ENCODE measurements at regions not wholly inside any gene's neighbourhood (a gene's known extent, or its start where the extent isn't known, plus 50 kb on each side); places are given as distances from the start of the nearest gene placed in this dataset.

DNA sequence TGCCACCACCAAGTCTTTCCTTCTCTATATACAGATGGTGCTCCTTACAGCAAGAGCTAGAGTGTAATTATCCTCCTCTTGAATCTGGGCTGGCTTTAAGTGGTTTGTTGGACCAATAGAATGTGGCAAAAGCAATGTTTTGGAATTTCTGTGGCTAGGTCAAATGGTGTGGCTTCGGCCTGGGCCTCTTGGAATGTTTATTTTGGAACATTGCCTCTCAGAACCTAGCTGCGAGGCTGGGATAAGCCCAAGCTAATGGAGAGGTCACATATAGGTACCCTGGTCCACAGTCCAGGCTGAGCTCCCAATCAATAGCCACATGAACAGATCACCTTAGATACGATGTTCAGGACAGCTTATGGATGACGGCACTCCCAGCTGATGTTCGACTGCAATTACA, 556.7 kb downstream of the TYW1 start:
- DNase-seq (ENCODE audit: low spot score): no peak

DNA sequence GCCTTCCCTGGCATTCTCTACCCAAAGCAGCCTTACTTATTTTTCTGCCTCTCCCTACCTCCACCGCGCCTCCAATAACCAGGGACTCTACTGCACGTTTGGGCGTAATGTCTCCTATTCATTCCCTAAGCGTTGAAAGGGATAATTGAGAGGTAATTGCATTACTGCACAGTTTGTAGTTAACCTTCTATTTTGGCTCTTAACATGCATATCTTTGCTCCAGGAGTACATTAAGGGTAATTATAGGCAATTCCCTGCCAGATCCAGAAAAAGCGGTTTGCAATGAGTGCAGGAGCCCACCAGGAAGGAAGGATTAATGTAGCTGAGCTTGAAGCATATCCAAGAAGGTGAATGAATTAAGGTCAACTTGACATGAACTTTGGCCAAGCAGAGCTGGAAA, 558.4 kb downstream of the TYW1 start:
- no peak for DNase-seq (ENCODE audit: low spot score)

DNA sequence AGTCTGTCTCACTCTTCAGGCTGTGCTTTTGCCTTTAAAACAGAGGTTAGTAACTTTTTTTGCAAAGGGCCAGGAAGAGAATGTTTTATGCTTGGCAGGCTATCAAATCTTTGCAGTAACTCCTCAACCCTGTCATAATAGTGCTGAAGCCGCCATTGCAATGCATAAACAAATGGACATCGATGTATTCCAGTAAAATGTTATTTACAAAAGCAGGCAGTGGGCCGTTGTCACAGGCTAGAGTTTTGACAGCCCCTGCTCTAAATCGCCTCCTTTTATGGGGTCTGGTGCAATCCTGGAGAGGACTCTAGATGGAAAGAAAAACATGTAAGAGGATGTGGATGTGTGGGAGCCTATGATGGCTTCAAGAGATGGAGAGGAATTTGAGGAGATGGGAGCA, 568.3 kb downstream of the TYW1 start:
- DNase-seq (ENCODE audit: low spot score): no peak

DNA sequence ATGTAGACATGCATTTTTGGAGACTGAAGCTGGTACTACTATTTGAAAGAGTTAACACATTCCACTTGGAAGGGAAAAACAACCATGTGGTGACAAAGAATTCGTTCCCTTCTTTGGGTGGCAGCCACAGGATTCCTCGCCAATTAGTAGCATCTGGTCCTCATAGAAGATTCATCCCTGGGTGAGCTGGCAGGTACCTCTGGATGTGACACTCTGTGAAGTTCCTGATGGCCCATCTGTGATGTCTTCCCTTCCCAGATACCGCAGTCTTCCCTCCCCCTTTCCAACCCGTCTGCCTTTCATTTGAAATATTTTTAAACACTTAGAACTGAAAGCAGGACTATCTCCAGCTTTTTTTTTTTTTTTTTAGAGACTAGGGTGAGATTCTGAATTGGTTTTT, 569.5 kb downstream of the TYW1 start:
- no peak for DNase-seq (ENCODE audit: low spot score)

DNA sequence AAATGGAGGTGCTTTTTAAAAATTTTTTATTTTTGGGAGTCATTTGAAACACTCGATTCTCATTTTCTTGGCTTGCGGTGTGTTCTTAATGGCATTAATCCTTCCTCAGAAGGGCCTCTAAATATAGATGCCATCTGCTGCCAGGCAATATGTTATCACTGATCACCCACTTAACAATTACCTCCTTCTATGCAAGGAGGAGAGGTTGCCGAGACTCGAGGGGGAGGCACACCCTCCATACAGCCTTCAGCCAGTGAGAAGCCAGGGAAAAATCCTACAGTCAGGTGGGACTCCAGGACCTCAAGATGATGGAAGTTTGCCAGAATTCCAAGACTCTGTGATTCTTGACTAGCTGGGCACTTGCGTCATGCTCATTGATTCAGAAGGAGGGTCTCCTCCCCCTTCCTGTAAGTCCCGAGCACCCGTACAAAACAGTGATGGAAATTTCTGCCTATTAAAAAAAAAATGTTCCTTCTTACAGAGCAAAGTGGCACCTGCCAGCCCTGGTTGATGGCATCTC, 574.5 kb downstream of the TYW1 start:
- DNase-seq (ENCODE audit: low spot score): no peak

DNA sequence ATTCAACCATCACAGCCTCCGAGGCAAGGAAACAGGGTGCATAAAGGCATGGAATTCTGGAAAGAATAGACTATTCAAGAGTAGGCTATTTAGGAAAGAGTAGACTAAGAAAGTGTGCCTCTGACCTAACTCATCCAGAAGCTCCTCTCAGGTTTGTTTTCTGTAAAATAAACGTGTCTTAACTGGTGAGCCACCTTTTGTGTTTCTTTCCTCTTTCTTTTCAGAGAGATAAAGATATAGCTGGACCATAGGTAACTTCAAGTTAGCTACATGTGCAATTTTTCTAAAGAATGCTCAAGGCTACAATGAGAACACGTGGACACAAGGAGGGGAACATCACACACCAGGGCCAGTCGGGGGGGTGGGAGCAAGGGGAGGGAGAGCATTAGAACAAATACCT, 577.0 kb downstream of the TYW1 start:
- DNase-seq (ENCODE audit: low spot score): no peak

DNA sequence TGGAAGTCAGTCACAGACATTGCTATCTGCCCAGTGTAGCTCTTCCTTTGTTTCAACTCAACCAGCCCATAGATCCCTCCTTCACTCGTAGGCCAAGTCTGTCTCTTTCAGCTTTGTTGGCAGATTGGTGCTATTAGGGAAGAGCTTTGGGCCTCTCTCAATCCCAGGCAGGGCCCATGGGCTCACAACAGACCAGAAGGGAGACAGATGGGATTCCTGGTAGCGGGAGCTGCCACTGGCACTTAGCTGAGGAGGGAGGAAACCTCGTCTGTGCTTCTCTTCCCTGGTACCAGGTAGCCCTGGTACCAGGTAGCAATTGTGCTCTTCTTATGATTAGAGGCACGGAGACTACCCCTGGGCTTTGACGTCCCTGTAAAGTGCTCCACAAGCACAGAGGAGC, 592.0 kb downstream of the TYW1 start:
- DNase-seq (ENCODE audit: low spot score): no peak

DNA sequence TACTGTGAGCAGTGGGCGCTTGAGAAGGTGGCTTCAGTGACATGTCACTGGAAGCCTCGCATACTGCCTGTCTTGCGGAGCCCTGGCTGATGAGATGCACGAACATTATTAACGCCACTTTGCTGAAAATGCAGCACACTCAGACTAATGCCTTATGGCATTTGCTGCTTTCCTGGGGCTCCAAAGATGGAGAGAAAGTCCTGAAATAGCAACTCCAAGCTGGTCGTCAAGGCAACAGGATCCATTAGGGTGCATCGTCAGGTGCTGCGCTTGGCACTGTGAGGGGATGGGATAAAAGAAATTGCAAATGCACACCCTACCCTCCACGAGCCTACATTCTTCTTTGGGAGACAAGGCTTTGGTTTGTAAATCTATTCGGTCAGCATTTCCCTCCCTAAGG, 592.5 kb downstream of the TYW1 start:
- no peak for DNase-seq (ENCODE audit: low spot score)

DNA sequence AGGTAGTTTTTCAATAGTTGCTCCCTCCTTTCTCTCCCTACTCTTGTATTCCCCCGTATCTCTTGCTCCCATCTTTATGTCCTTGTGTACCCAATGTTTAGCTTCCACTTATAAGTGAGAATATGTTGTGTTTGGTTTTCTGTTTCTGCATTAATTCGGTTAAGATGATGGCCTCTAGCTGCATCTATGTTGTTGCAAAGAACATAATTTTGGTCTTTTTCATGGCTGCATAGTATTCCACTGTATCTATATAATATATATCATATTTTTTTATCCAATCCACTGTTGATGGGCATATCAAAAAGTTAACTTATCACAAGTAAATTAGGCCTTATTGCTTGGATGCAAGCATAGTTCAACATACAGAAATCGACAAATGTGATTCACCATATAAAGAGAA, 594.0 kb downstream of the TYW1 start:
- DNase-seq (ENCODE audit: low spot score): no peak

DNA sequence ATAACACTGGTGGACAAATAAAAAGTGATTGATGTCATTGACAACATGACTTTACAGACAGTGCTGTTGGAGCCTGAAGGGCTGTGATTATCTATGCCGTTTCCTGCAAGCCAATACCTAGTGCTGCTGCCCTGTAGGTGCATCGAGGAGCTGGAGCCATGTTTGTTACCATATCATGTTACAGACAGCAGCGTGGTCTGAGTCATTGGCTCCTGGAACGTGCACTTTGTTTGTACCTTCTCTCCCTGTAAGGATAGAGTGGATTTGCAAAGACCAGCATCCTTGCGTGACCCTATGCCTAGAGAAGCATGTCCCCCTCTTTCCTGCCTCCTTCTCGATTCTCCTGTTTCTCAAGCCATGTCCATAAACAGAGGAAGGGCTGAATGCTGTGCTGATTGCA, 597.2 kb downstream of the TYW1 start:
- DNase-seq (ENCODE audit: low spot score): no peak

DNA sequence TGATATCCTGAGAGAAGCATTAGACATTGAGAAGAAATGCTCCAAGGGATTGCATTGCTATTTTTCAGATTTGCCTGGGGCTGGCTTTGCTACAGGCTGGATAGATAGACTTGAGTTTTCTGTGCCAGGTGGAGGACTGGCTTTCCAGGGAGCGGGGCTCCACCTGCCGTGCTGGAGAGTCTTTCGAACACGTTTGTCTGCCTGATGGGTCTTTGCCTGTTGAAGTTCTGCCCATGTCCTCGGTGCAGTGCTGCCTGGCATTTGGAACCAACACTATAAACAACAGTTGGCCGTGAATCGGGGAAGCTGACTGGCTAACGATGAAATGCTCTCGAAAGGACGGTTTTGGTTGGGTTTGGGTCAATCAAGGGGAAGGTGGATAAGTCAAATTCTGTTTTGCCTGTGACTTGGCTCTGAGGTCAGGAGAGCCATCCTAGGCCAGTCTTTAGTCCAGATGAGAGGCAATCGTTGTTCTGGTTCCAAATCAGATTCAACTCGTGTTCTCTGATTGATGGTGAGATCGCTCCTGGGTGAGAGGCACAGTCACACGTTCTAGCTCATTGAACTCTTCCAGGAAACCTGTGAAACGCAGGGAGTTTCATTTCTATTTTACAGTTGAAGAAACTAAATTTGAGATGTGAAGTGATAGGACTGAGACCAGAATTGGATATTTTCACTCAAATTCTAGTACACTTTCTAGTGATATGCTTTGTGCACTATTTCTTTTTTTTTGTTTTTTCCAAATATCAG, 599.0 kb downstream of the TYW1 start:
- DNase-seq (ENCODE audit: low spot score): no peak

DNA sequence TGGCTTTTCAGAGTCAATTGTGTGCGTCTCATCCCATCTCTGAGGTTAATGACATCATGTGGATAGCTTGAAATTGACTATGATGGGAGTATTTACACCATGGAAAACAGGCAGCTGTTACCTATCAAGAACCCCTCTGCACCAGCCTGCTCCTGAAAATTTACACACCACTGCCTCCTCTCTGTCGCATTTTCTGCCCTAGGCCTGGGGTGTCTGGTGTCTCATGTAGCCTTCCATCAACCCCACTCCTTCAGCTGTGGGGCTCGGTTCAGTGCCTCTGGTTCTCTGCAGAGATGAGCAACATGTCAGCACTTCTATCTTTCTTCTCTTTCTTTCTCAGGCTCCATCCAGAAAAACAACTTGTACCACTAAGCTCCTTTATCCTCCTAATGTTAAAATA, 600.5 kb downstream of the TYW1 start:
- DNase-seq (ENCODE audit: low spot score): no peak

DNA sequence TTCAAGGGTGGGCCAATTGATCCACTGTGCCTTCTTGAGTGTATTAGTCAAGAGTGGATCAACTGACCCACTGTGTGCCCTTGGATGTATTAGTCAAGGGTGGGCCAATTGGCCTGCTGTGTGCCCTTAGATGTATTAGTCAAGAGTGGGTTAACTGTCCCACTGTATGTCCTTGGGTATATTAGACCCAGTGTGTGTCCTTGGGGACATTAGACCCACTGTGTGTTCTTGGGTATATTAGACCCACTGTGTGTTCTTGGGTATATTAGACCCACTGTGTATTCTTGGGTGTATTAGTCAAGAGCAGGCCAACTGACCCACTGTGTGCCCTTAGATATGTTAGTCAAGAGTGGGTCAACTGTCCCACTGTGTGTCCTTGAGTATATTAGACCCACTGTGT, 601.8 kb downstream of the TYW1 start:
- DNase-seq (ENCODE audit: low spot score): no peak

DNA sequence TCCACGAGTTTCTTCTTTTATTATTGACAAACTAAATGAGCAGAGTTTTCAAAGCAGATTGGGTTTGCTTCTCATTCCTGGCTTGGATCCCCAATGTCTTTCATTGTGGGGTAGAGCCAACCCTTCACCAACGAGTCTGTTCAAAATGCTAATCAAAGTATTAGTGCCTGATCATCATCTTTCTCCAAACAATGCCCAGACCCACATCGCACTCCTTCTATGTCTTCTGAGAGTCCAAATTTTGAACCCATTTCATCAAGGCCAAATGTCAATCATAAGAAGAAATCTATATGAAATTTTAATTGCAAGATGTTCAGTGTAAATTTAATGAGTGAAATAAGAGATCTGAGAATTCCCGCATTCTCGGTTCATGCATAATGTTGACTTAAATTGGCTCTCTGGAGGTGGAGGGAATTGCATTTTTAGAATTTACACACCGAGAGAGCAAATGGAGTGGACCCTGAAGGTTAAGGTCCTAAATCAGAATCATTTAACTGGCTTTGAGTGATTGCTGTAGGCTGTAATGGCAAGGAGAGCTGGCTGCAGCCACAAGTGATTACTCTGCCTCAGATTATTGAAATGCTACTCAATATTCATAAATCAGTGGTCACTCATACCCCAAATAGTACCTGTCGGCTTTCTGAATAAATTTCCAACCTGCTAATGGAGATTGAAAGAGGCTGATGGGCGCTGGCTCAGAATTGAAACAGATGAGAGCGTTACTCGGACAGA, 602.9 kb downstream of the TYW1 start:
- DNase-seq (ENCODE audit: low spot score): no peak

DNA sequence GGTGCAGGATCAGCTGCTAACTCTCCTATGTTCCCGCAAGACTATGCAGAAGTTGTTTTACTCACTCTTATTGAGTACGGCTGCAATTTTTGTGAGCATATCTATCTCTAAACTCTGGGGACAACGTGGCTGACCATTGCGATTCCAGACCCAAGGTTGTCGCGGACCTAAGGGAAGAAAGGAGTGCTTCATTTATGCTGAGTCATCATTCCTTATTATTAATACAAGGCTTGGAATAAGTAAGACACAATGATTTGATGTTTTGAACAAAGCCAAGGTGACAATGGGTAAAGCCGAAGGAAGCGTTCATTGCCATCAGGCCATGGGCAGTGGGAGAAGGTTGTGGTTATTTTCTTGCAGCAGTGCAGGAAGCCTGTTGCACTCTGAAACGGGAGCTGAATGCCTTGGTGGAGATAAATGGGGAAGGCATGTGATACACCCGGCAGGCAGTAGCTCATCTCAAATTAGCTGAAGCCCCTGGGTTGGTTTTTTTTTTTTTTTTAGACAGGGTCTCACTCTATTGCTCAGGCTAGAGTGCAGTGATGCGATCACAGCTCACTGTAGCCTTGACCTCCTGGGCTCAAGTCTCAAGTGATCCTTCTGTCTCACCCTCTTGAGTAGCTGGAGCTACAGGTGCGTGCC, 605.7 kb downstream of the TYW1 start:
- DNase-seq (ENCODE audit: low spot score): no peak

DNA sequence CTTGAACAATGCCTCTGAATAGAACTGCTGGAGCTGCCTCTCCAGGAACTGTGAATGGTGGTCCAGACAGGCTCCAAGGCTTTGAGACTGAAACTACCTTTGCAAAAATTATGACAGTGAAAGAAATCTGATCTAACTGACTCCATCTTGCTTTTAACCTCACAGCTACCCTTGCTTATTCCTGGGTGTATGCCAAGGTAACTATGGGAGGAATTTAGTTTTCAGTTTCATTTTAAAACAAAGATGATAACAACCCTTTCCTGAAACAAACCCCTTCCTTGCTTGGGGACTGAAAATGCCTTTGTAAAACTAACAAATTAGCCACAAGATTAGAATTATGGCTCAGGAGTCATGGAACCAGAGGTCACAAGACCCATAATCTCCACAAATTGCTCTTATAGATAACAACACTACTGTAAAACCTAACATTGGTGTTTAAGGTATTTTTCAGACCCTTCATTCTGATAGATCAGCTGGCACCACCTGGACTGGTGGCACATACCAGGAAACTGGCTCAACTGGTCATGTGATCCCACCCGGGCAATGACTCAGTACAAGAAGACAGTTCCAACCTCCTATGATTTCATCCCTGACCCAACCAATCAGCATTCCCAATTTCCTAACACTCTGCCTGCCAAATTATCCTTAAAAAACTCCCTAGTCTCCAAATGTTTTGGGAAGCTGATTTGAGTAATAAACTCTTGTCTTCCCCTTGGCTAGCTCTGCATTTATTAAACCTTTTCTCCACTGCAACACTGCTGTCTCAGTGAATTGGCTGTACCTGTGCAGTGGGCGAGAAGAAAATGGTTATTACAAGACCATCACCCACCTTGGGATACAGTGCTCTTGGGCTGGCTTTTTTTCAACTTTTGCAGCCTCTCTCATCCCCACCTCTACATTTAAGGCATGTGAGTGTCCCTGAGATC, 608.1 kb downstream of the TYW1 start:
- no peak for DNase-seq (ENCODE audit: low spot score)

DNA sequence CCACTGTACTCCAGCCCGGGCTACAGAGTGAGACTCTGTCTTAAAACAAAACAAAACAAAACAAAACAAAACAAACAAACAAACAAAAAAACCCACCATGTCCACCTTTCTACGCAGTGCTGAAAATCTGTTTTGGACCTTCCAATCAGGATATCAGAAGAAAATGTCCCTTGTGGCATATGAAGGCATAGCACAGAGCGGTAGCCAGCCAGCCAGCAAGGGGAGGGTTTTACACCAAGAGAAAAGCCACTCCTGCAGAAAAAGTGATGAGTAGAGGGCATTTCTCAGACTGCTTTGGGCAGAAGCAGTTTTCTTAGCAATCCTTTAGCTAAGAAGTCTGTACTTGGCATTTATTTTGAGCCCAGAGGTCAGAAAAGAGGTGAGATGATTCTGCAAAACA, 612.2 kb downstream of the TYW1 start:
- peak; percentile 17 for DNase-seq (ENCODE audit: low spot score)

DNA sequence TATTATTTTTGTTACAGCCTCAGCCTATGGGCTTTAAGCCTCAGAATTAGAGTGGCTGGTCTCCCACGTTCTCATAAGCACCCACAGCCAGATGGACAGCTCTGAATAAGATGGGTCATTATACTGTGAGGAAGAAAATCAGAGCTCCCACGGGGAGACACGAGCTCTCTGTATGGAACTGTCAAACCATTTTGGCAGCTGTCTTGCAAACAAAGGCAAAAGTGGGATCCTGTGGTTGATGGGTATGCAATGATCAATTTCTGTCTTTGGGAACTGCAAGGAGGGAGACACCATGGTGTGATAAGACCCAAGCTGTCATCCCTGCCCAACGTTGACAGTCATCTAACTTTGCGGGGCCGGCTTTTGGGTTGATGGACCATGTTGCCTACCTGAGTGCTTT, 614.3 kb downstream of the TYW1 start:
- no peak for DNase-seq (ENCODE audit: low spot score)

DNA sequence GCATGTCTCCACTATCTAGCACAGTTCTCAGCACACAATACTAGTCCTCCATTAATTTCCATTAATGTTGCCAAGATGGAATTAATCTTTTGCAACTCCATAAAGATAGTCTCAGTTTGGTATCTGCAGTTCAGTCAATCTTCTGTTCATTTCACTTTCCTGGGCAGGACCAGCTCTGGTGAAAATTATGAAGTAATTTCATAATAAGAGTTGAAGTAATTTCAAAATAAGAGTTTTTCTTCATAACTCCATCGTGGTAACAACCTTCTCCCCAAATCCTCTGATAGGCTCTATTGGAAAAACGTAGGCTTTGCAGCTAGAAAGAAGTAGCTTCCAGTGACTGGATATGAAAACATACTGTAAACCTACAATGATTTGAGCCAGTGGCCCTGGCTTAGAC, 618.2 kb downstream of the TYW1 start:
- no peak for DNase-seq (ENCODE audit: low spot score)

DNA sequence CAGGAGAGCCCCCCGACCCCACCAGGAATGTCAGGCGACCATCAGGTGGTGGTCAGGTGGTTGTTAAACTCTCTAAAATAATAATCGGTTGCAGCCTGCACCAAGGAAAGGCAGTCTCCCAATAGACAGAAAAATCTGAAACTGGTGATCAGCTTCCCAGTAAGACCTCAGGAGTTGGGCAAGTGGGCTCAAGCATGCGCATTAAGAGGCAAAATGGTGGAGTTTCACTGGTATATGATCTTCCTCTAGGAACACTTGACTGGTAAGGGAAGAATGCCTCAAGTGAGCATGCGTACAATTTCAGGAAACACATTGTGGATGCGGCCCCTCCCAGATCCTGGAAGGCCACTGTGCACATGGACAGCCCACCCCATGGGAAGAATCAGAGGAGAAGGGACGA, 619.9 kb downstream of the TYW1 start:
- DNase-seq (ENCODE audit: low spot score): no peak

DNA sequence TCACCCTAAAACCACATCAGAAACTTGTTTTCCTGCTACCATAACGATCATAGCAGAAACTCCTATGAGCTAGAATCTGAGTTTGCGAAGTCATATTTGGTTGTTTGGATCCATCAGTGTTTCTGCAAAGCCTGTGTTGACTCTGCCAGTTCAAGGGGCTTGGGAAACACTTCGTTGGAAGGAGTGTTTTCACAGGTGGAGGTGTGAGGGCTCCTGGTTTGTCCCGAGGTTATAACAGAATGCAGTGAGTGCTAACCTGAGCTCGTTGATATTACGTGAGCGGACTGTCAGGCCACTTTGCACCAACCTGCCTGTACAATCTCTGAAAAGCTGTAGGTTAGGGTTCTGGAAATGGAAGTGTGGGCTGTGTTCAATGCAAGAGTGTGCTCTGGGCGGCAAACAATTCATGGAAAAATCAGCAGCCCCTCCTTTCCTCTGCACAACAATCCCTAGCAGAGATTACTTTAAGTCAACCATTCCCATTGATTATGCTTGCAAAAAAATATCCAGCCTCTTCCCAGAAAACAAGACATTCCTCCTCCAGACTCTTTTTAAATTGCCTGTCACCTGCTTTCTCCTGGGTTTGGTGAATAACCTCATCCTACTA, 622.0 kb downstream of the TYW1 start:
- no peak for DNase-seq (ENCODE audit: low spot score)

DNA sequence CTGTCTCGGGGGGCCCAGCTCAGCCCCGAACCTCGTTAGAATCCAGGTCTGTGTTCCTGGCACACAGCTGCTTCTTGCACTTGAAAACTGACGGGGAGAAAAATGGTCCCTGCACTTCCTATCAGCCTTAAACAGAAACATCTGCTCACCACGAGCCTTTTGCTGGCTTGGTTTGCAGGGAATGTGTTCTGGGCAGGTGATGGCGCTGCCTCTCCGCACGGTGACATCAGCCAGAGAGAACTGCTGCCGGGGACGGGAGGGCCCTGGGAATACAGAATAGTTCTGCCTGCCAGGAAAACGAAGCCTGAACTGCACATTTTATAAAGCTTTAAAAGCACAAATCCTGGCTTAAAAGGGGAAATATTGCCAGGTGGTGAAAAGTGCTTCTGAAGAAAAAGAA, 622.5 kb downstream of the TYW1 start:
- DNase-seq (ENCODE audit: low spot score): no peak
